ENCODE measurements at regions not wholly inside any gene's neighbourhood (a gene's known extent, or its start where the extent isn't known, plus 50 kb on each side); places are given as distances from the start of the nearest gene placed in this dataset.

DNA sequence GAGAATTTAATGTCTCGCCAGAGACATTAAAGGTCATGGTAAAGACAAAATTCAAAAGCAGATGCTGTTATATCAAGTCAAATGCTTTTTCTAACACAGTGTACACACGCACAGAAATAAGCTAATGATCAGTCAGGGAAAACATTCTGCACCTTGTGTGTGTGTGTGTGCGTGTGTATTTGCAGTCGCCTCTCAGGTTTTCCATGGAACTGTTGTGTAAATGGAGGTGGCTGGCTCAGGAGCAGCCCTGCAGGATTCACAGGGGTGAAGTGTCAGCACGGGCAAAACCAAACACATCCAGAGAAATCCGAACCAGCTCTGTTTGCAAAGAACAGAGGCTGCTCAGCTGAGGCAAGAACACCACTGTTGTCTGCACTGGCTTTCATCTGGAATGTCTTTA lies 76.2 kb upstream of the YWHAQ start:
- TF ChIP-seq, protein P1, sequence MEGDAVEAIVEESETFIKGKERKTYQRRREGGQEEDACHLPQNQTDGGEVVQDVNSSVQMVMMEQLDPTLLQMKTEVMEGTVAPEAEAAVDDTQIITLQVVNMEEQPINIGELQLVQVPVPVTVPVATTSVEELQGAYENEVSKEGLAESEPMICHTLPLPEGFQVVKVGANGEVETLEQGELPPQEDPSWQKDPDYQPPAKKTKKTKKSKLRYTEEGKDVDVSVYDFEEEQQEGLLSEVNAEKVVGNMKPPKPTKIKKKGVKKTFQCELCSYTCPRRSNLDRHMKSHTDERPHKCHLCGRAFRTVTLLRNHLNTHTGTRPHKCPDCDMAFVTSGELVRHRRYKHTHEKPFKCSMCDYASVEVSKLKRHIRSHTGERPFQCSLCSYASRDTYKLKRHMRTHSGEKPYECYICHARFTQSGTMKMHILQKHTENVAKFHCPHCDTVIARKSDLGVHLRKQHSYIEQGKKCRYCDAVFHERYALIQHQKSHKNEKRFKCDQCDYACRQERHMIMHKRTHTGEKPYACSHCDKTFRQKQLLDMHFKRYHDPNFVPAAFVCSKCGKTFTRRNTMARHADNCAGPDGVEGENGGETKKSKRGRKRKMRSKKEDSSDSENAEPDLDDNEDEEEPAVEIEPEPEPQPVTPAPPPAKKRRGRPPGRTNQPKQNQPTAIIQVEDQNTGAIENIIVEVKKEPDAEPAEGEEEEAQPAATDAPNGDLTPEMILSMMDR (IDR thresholded peaks at IDR 0.05): no peak
- TF ChIP-seq POLR2A (IDR thresholded peaks at IDR 0.05): no peak

Measured in right lobe of liver (tissue), 4 donors.